Suprapubic skin (tissue), 4 donors: ENCODE measurements at regions not wholly inside any gene's neighbourhood (a gene's known extent, or its start where the extent isn't known, plus 50 kb on each side); places are given as distances from the start of the nearest gene placed in this dataset.

Experiments used
- DNase-seq, 2 donors: peaks; one replicate each; pipeline ENCODE4 v3.0.0-alpha.2; 2019; ENCODE audit warnings: low spot score in 2 of 2
- H3K27ac ChIP-seq: fragments of 200-600 bp; sonication (generic); one replicate; pipeline ENCODE4 v1.5.1; 2019
- H3K27me3 ChIP-seq: fragments of 200-600 bp; sonication (generic); one replicate; pipeline ENCODE4 v1.5.1; 2019
- H3K36me3 ChIP-seq: fragments of 200-600 bp; sonication (generic); one replicate; pipeline ENCODE4 v1.5.1; 2019
- H3K4me1 ChIP-seq: fragments of 200-600 bp; sonication (generic); one replicate; pipeline ENCODE4 v1.5.1; 2019
- H3K4me3 ChIP-seq: fragments of 200-600 bp; sonication (generic); one replicate; pipeline ENCODE4 v1.5.1; 2019; ENCODE audit warnings: mild to moderate bottlenecking
- H3K9me3 ChIP-seq: fragments of 200-600 bp; sonication (generic); one replicate; pipeline ENCODE4 v1.5.1; 2019
- CTCF ChIP-seq, 2 donors: fragments of 200-600 bp in 1 of 2; fragments of 450-650 bp in 1 of 2; sonication (generic) in 1 of 2; IDR thresholded peaks; one replicate each; pipeline ENCODE4 v1.5.1; 2016 to 2019; ENCODE audit warnings: antibody characterized with exemption in 2 of 2, mild to moderate bottlenecking in 1 of 2, moderate library complexity in 1 of 2
- EP300 ChIP-seq: sonication (generic); formaldehyde crosslinking; IDR thresholded peaks from one replicate; pipeline ENCODE4 v1.6.1; 2017; ENCODE audit warnings: antibody characterized with exemption
- POLR2A ChIP-seq, 2 donors: fragments of 450-650 bp; IDR thresholded peaks; one replicate each; pipeline ENCODE4 v1.6.1; 2017; ENCODE audit warnings: antibody characterized with exemption in 2 of 2, mild to moderate bottlenecking in 2 of 2, moderate library complexity in 2 of 2
- POLR2AphosphoS5 ChIP-seq, 3 donors: sonication (generic); formaldehyde crosslinking; IDR thresholded peaks; one replicate each; pipeline ENCODE4 v1.6.1; 2017; ENCODE audit warnings: antibody characterized with exemption in 3 of 3
- WGBS: methylation state at CpG from one replicate; pipeline ENCODE4 v1.1.5; 2018; 5-methylcytosine and 5-hydroxymethylcytosine counted together

GRCh38 chr5:5066276-5067186 is 73.6 kb upstream of the ADAMTS16 start:
- Histone ChIP-seq H3K36me3 (no peaks in the 10 kb centered on the region), H3K4me1 (peaks cover 3% of the 10 kb centered on the region), H3K4me3 (no peak overlapping the region), H3K27me3 (no peaks in the 10 kb centered on the region), H3K9me3 (no peaks in the 10 kb centered on the region), H3K27ac (no peak overlapping the region)
- TF ChIP-seq POLR2AphosphoS5 (IDR thresholded peaks at IDR 0.05): no peak
- TF ChIP-seq CTCF (IDR thresholded peaks at IDR 0.05): no peak
- TF ChIP-seq EP300: no peak
- no peak for TF ChIP-seq POLR2A (IDR thresholded peaks at IDR 0.05)
- WGBS: 43% methylated on average over 6 of the region's 6 CpGs
- no peak for DNase-seq

GRCh38 chr5:5069851-5070250 is 70.3 kb upstream of the ADAMTS16 start:
- TF ChIP-seq POLR2AphosphoS5 (IDR thresholded peaks at IDR 0.05): no peak
- no peak for TF ChIP-seq POLR2A (IDR thresholded peaks at IDR 0.05)
- TF ChIP-seq EP300: no peak
- TF ChIP-seq CTCF (IDR thresholded peaks at IDR 0.05): no peak
- DNase-seq: no peak
- H3K4me1 ChIP-seq: peaks cover 3% of the 10 kb centered on the region
- no peak overlapping the region for H3K27ac ChIP-seq
- H3K4me3 ChIP-seq: no peak overlapping the region
- H3K36me3 ChIP-seq: no peaks in the 10 kb centered on the region
- 77% methylated on average over 5 of the region's 5 CpGs for WGBS
- H3K27me3 ChIP-seq: no peaks in the 10 kb centered on the region
- no peaks in the 10 kb centered on the region for H3K9me3 ChIP-seq

GRCh38 chr5:5071554-5071953 is 68.6 kb upstream of the ADAMTS16 start:
- TF ChIP-seq POLR2AphosphoS5 (IDR thresholded peaks at IDR 0.05) (no peak), EP300 (no peak), POLR2A (IDR thresholded peaks at IDR 0.05) (no peak), CTCF (IDR thresholded peaks at IDR 0.05) (no peak)
- Histone ChIP-seq H3K4me3 (no peak overlapping the region), H3K4me1 (no peaks in the 10 kb centered on the region), H3K27ac (no peak overlapping the region), H3K9me3 (no peaks in the 10 kb centered on the region), H3K27me3 (no peaks in the 10 kb centered on the region), H3K36me3 (no peaks in the 10 kb centered on the region)
- DNase-seq: no peak
- 94% methylated on average over 5 of the region's 5 CpGs for WGBS

GRCh38 chr5:5077236-5077635 is 62.9 kb upstream of the ADAMTS16 start:
- no peaks in the 10 kb centered on the region for H3K4me1 ChIP-seq
- no peak for DNase-seq
- peaks cover 8% of the 10 kb centered on the region for H3K27me3 ChIP-seq
- H3K27ac ChIP-seq: no peak overlapping the region
- no peak overlapping the region for H3K4me3 ChIP-seq
- H3K36me3 ChIP-seq: no peaks in the 10 kb centered on the region
- TF ChIP-seq EP300 (no peak), POLR2AphosphoS5 (IDR thresholded peaks at IDR 0.05) (no peak), POLR2A (IDR thresholded peaks at IDR 0.05) (no peak), CTCF (IDR thresholded peaks at IDR 0.05) (no peak)
- no peaks in the 10 kb centered on the region for H3K9me3 ChIP-seq
- WGBS: 82% methylated on average over 1 of the region's 1 CpG

GRCh38 chr5:5078009-5078897 is 61.9 kb upstream of the ADAMTS16 start:
- no peak for DNase-seq
- H3K4me3 ChIP-seq: no peak overlapping the region
- TF ChIP-seq EP300: no peak
- TF ChIP-seq CTCF (IDR thresholded peaks at IDR 0.05): no peak
- TF ChIP-seq POLR2AphosphoS5 (IDR thresholded peaks at IDR 0.05): no peak
- TF ChIP-seq POLR2A (IDR thresholded peaks at IDR 0.05): no peak
- 47% methylated on average over 9 of the region's 9 CpGs for WGBS
- H3K27me3 ChIP-seq: peaks cover 8% of the 10 kb centered on the region
- no peaks in the 10 kb centered on the region for H3K36me3 ChIP-seq
- no peaks in the 10 kb centered on the region for H3K9me3 ChIP-seq
- H3K27ac ChIP-seq: no peak overlapping the region
- H3K4me1 ChIP-seq: no peaks in the 10 kb centered on the region
